Fibroblast of pulmonary artery (primary cell): ENCODE measurements at regions not wholly inside any gene's neighbourhood (a gene's known extent, or its start where the extent isn't known, plus 50 kb on each side); places are given as distances from the start of the nearest gene placed in this dataset.

Experiments
- DNase-seq: peaks from one replicate; pipeline ENCODE4 v3.0.0-alpha.2; 2010; ENCODE audit warnings: low read depth
- H3K4me3 ChIP-seq: replicated peaks from 2 replicates; pipeline ENCODE4 v1.5.1; 2011; ENCODE audit warnings: low read depth, mild to moderate bottlenecking, control low read depth, low read length, moderate library complexity
- CTCF ChIP-seq: IDR thresholded peaks from 2 replicates; pipeline ENCODE4 v1.5.1; 2011; ENCODE audit warnings: mild to moderate bottlenecking, control low read depth, low read length, inconsistent platforms; ENCODE audit errors: missing control alignments

GRCh38 chr17:70795620-70796019, 626.3 kb downstream of the KCNJ2 start:
- no peak overlapping the region for H3K4me3 ChIP-seq
- no peak for DNase-seq
- TF ChIP-seq CTCF: no peak

GRCh38 chr17:70796757-70797156, 627.4 kb downstream of the KCNJ2 start:
- no peak overlapping the region for H3K4me3 ChIP-seq
- DNase-seq: no peak
- TF ChIP-seq CTCF: no peak

GRCh38 chr17:70797166-70797565, 627.8 kb downstream of the KCNJ2 start:
- peak; percentile 65 for DNase-seq
- no peak for TF ChIP-seq CTCF
- H3K4me3 ChIP-seq: no peak overlapping the region

- no peak for TF ChIP-seq CTCF
- H3K4me3 ChIP-seq: no peak overlapping the region
- peak; percentile 40 for DNase-seq
Measured at GRCh38 chr17:70804161-70804560, 634.8 kb downstream of the KCNJ2 start.

- H3K4me3 ChIP-seq: no peak overlapping the region
- peak; percentile 27 for TF ChIP-seq CTCF
- no peak for DNase-seq
Measured at GRCh38 chr17:70808596-70808995, 639.3 kb downstream of the KCNJ2 start.

- DNase-seq: peak; percentile 72
Measured at GRCh38 chr17:70810609-70811008, 641.3 kb downstream of the KCNJ2 start.

More at GRCh38 chr17:70810609-70811008, 641.3 kb downstream of the KCNJ2 start:
- TF ChIP-seq CTCF: no peak
- no peak overlapping the region for H3K4me3 ChIP-seq
